ENCODE measurements at regions not wholly inside any gene's neighbourhood (a gene's known extent, or its start where the extent isn't known, plus 50 kb on each side); places are given as distances from the start of the nearest gene placed in this dataset.

GRCh38 chr3:72093270-72093991 lies 308.5 kb upstream of the PROK2 start:
- WGBS, 2 donors (ENCODE audit: low coverage in 1 of 2): 85 to 97% methylated on average over 5 to 10 of the region's 10 CpGs

DNA sequence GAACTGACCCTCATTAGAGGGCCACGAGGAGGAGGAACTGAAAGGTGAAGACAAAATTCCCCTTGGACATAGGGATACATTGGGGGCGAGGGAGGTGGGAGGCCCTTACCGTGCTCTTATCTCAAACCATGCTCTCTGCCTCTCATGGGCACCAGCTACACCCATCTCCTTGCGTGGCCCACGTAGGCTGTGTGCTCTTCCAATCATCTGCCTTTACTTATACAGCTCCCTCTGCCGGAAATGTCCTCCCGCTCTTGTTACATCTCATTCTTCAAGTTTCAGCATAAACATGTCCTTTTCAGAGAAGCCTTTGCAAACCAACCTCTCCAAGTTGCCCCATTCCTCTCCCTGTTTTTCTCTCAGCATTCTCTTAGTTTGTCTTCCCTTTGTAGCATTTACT lies 307.8 kb upstream of the PROK2 start:
- H3K4me1 ChIP-seq: no peaks in the 10 kb centered on the region
- no peak overlapping the region for H3K4me3 ChIP-seq
- TF ChIP-seq CTCF (IDR thresholded peaks at IDR 0.05) (no peak), POLR2A (IDR thresholded peaks at IDR 0.05) (no peak), EP300 (IDR thresholded peaks at IDR 0.05) (no peak), POLR2AphosphoS5 (IDR thresholded peaks at IDR 0.05) (no peak)
- no peak overlapping the region for H3K27ac ChIP-seq
- WGBS, 2 donors (ENCODE audit: low coverage in 1 of 2): 91 to 98% methylated on average over 6 to 7 of the region's 7 CpGs
- no peaks in the 10 kb centered on the region for H3K27me3 ChIP-seq
- H3K9me3 ChIP-seq: no peaks in the 10 kb centered on the region
- no peak for ATAC-seq
- H3K36me3 ChIP-seq: no peaks in the 10 kb centered on the region

More at GRCh38 chr3:72093270-72093991, 308.5 kb upstream of the PROK2 start:
- TF ChIP-seq POLR2A (IDR thresholded peaks at IDR 0.05) (no peak), POLR2AphosphoS5 (IDR thresholded peaks at IDR 0.05) (no peak), EP300 (IDR thresholded peaks at IDR 0.05) (no peak)
- Histone ChIP-seq H3K9me3 (no peaks in the 10 kb centered on the region), H3K4me1 (no peaks in the 10 kb centered on the region), H3K36me3 (no peaks in the 10 kb centered on the region), H3K4me3 (no peak overlapping the region), H3K27me3 (no peaks in the 10 kb centered on the region), H3K27ac (no peak overlapping the region)
- no peak for ATAC-seq

DNA sequence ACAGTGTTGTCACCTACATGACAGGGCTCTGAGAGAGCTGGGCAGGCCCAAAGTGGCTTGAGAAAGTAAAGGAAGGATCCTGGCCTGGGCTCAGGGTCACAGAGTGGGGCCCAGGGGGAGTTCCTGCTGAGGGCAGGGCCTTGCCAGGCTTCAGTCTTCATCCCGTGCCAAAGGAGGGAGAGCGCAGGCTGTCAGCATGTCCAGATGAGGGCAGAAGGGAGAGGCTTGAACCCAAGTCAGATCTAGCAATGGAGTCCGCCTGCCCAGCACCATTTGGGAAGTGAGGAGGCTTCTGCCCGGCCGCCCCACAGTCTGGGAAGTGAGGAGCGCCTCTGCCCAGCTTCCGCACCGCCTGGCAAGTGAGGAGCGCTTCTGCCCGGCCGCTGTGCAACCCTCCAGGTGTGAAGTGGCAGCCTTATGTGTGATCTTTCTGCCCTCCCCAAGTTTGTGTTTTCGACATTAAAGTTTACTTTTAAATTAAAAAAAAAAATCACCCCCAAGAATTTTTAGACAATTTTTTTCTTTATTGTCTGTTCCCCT lies 303.6 kb upstream of the PROK2 start:
- no peak for TF ChIP-seq CTCF (IDR thresholded peaks at IDR 0.05)
- no peak for TF ChIP-seq POLR2AphosphoS5 (IDR thresholded peaks at IDR 0.05)
- no peak for TF ChIP-seq EP300 (IDR thresholded peaks at IDR 0.05)
- no peak for TF ChIP-seq POLR2A (IDR thresholded peaks at IDR 0.05)
- Histone ChIP-seq H3K27ac (no peak overlapping the region), H3K4me1 (no peaks in the 10 kb centered on the region), H3K36me3 (no peaks in the 10 kb centered on the region), H3K4me3 (no peak overlapping the region), H3K9me3 (no peaks in the 10 kb centered on the region), H3K27me3 (no peaks in the 10 kb centered on the region)
- WGBS, 2 donors (ENCODE audit: low coverage in 1 of 2): 92 to 100% methylated on average over 3 to 9 of the region's 12 CpGs
- no peak for ATAC-seq

- Histone ChIP-seq H3K9me3 (no peaks in the 10 kb centered on the region), H3K27me3 (no peaks in the 10 kb centered on the region), H3K27ac (no peak overlapping the region), H3K4me3 (no peak overlapping the region), H3K4me1 (peaks cover 0 to 5% (median 0%) of the 10 kb centered on the region in 3 donors), H3K36me3 (no peaks in the 10 kb centered on the region)
- WGBS, 2 donors (ENCODE audit: low coverage in 1 of 2): 91 to 92% methylated on average over 4 to 7 of the region's 10 CpGs
- no peak for ATAC-seq
- TF ChIP-seq POLR2A (IDR thresholded peaks at IDR 0.05) (no peak), EP300 (IDR thresholded peaks at IDR 0.05) (no peak), POLR2AphosphoS5 (IDR thresholded peaks at IDR 0.05) (no peak), CTCF (IDR thresholded peaks at IDR 0.05) (no peak)
Measured at GRCh38 chr3:72087420-72087819, 302.5 kb upstream of the PROK2 start.

DNA sequence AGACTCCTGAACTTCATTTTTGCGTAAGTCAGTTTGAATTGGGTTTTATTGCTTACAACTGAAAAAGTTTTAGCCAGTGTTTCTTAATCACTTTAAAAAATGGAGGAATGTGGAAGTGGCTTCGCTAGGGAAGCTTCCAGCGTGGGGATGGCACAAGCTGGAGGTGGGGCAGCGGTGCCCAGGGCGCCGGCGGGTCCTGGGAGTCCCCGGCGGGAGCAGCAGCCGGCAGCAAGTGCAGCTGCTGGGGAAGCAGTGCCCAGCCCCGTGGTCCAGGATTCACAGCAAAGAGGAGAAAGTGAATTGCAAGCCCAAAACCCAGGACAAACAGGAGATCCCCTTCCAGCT lies 301.8 kb upstream of the PROK2 start:
- no peaks in the 10 kb centered on the region for H3K9me3 ChIP-seq
- no peak for ATAC-seq
- no peak overlapping the region for H3K27ac ChIP-seq
- WGBS, 2 donors (ENCODE audit: low coverage in 1 of 2): 80% methylated on average over 1 of the region's 11 CpGs
- no peaks in the 10 kb centered on the region for H3K36me3 ChIP-seq
- no peaks in the 10 kb centered on the region for H3K27me3 ChIP-seq
- H3K4me1 ChIP-seq: peaks cover 0 to 12% (median 0%) of the 10 kb centered on the region in 3 donors
- TF ChIP-seq CTCF (IDR thresholded peaks at IDR 0.05): no peak
- no peak for TF ChIP-seq POLR2A (IDR thresholded peaks at IDR 0.05)
- no peak for TF ChIP-seq EP300 (IDR thresholded peaks at IDR 0.05)
- no peak for TF ChIP-seq POLR2AphosphoS5 (IDR thresholded peaks at IDR 0.05)
- no peak overlapping the region for H3K4me3 ChIP-seq

All from gastroesophageal sphincter (tissue), 4 donors.